Erythroblast (primary cell): ENCODE measurements at regions not wholly inside any gene's neighbourhood (a gene's known extent, or its start where the extent isn't known, plus 50 kb on each side); places are given as distances from the start of the nearest gene placed in this dataset.

Source experiments
- GATA1 ChIP-seq: IDR thresholded peaks from 2 replicates; pipeline ENCODE4 v1.6.1; 2011; ENCODE audit warnings: low read depth, mild to moderate bottlenecking, control low read depth, low read length, moderate library complexity
- POLR2A ChIP-seq: IDR thresholded peaks from 2 replicates; pipeline ENCODE4 v1.6.1; 2011; ENCODE audit warnings: mild to moderate bottlenecking, low read length

GRCh38 chr1:21351901-21352300, 61.6 kb upstream of the ECE1 start:
- TF ChIP-seq POLR2A (no peak), GATA1 (no peak)
